ENCODE measurements at regions not wholly inside any gene's neighbourhood (a gene's known extent, or its start where the extent isn't known, plus 50 kb on each side); places are given as distances from the start of the nearest gene placed in this dataset.

GRCh38 chr1:31503570-31503969 lies 72.7 kb upstream of the TINAGL1 start:
- TF ChIP-seq POLR2A (IDR thresholded peaks at IDR 0.05; ENCODE audit: low read depth, low read length) (no peak), MYC (IDR thresholded peaks at IDR 0.05; ENCODE audit: low read depth, low read length) (no peak), MAX (IDR thresholded peaks at IDR 0.05; ENCODE audit: insufficient read depth, insufficient read length) (no peak), CTCF (IDR thresholded peaks at IDR 0.05; ENCODE audit: extremely low read depth in 1 of 2, insufficient read depth in 1 of 2, low read depth in 1 of 2, low read length in 2 of 2) (no peak), EZH2 (IDR thresholded peaks at IDR 0.05; ENCODE audit: borderline replicate concordance, low read depth, low read length, severe bottlenecking) (no peak), POLR2AphosphoS5 (IDR thresholded peaks at IDR 0.05; ENCODE audit: insufficient read depth, low read depth, low read length) (no peak), JUN (IDR thresholded peaks at IDR 0.05; ENCODE audit: borderline replicate concordance, insufficient read depth, insufficient read length, low read depth) (no peak), GATA2 (IDR thresholded peaks at IDR 0.05; ENCODE audit: insufficient read depth, insufficient read length, low read depth, low read length) (no peak)
